GM23338 (cell line): ENCODE measurements at regions not wholly inside any gene's neighbourhood (a gene's known extent, or its start where the extent isn't known, plus 50 kb on each side); places are given as distances from the start of the nearest gene placed in this dataset.

Source experiments
- CREB1 ChIP-seq: fragments of 250-450 bp; sonication (Bioruptor Pico); IDR thresholded peaks from 2 replicates; pipeline ENCODE4 v1.5.0; 2020; ENCODE audit warnings: low read depth, mild to moderate bottlenecking, moderate library complexity
- CTCF ChIP-seq, 2 experiments: fragments of 200-600 bp in 1 of 2; sonication (generic) in 1 of 2; conservative IDR thresholded peaks; 2 replicates each; pipeline versions ENCODE4 v1.5.1 to v1.6.1; 2016 to 2017; ENCODE audit warnings: antibody characterized with exemption in 2 of 2, low read depth in 2 of 2, mild to moderate bottlenecking in 2 of 2, moderate library complexity in 1 of 2
- EZH2 ChIP-seq: fragments of 200-600 bp; sonication (generic); IDR thresholded peaks from one replicate; pipeline ENCODE4 v1.8.0; 2017; ENCODE audit warnings: antibody characterized with exemption, mild to moderate bottlenecking, low read depth; ENCODE audit not compliant: unreplicated experiment
- POLR2AphosphoS5 ChIP-seq: IDR thresholded peaks from 2 replicates; pipeline ENCODE4 v1.6.1; 2016; ENCODE audit warnings: antibody characterized with exemption, low read depth
- REST ChIP-seq: IDR thresholded peaks from one replicate; pipeline ENCODE4 v1.6.1; 2018; ENCODE audit warnings: antibody characterized with exemption; ENCODE audit not compliant: unreplicated experiment
- STAT1 ChIP-seq: IDR thresholded peaks from one replicate; pipeline ENCODE4 v1.6.1; 2016; ENCODE audit warnings: antibody characterized with exemption; ENCODE audit not compliant: unreplicated experiment

GRCh38 chr14:28879573-28879996 lies 113.0 kb downstream of the FOXG1 start:
- TF ChIP-seq CTCF (conservative IDR thresholded peaks at IDR 0.05; ENCODE audit: low read depth in 2 of 2) (no peak), EZH2 (no peak), STAT1 (no peak), REST (no peak), POLR2AphosphoS5 (no peak), CREB1 (CRISPR knock-in tag) (no peak)
